Endometrium (tissue), 2 donors: ENCODE measurements at regions not wholly inside any gene's neighbourhood (a gene's known extent, or its start where the extent isn't known, plus 50 kb on each side); places are given as distances from the start of the nearest gene placed in this dataset.
"Not testable (repeated sequence)": the region's sequence is repeated elsewhere in the genome, so short reads cannot be mapped to it uniquely, and the experiment has no call there.

Experiments used
- FAIRE-seq: peaks from 2 replicates; lab custom pipeline; 2012; peaks lifted over from hg19 to GRCh38; lab: Jason Lieb, UNC
- donor health status: control.
- donor health status: control.

DNA sequence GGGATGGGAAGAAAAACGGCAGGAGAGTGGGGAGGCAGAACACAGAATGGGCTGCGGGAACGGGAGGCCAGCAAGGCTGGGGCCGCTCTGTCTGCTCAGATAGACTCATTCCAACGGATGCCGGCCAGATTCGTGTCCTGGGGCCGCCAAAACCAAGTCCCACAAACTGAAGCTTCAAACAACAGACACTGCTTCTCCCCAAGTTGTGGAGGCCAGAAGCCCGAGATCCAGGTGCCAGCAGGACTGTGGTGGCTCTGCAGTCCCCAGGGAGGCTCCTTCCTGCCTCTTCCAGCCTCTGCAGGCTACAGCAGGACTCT, 100.6 kb downstream of the ADRA2C start:
- FAIRE-seq, result no peak

DNA sequence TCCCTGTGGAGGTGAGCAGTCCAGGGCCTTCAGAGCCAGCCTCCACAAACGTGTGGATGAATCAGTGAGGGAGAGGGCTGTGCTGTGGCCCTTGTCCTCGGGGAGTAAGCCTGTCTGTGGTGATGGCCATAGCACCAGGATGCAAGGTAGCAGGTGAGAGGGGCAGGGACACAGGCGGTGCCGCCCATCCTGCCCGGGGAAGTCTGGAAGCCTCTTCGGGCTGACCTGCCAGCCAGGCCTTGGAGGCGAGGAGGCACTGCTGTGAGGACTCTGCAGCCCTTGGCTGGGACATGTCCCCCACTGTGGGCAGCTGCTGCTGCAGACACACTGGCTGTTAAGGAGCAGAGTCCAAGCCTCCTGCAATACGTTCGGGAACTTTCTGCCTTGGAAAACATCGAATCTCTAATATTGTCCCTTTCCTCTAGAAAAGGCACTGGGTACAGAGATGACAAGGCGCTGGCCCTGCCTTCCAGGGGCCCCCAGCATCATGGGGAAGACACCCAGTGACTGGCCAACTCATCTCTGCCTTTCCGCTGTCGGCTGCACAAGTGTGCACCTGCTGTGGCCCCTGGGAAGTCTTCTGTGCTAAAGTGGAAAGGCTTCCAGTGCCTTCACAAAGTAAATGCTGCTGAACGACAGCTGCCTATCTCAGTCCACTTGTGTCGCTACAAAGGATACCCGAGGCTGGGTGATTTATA, 101.4 kb downstream of the ADRA2C start:
- no peak for FAIRE-seq

DNA sequence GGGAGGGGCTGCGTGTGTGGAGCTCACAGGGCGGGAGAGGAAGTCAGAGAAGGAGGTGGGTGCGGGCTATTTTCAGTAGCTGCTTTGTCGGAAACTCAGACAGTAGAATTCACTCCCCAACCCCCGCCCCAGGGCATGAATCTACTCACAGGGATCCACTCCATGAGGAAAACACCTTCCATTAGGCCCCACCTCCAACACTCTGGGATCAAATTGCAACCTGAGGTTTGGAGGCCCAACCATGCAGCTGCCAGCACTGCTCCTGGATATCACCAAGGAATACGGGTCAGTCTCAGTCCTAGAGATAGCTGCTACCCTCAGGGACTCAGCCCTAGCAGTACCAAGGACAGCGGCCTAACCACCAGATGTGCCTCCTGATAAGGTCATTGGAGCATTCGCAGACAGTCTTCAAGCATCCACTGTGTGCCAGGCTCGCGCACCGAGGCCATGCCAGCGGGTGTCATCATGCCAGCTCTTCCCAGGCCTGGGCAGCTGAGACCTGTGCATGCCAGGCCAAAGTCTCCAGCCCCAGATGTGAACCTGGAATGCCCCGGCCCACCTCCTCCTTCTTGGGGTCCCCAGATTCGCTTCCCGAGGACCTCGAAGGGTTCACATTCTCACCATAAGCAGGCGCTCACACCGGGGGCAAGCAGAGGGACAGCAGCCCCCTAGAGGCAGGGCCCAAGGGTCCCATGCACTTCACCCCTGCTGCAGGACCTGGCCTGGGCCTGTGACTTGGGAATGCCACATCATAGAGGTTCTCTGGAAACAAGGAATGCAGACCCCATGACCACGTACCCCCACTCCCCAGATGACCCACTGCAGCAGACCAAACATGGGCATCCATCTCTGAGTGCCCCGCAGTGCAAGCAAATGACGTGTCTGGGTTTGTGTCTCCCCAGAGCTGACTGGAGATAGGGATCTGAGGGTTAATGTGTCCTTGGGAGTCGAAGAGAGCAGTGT, 102.3 kb downstream of the ADRA2C start:
- FAIRE-seq, result no peak

DNA sequence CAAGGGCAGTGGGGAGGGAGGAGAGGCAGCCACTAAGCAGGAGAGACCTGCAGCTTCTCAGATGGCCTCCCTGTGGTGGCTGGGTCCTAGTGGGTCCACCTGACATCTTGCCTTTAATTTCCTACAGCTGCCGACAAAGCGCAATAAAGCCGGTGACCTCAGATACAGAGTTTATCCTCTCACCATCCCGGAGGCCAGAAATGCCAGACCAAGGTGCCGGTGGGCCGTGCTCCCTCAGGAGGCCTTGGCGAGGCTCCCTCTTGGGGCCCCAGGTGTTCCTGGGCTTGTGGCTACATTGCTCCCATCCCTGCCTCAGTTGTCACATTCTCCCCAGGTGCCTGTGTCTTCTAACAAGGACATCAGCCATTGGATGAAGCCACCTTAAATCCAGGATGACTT, 103.0 kb downstream of the ADRA2C start:
- no peak for FAIRE-seq

DNA sequence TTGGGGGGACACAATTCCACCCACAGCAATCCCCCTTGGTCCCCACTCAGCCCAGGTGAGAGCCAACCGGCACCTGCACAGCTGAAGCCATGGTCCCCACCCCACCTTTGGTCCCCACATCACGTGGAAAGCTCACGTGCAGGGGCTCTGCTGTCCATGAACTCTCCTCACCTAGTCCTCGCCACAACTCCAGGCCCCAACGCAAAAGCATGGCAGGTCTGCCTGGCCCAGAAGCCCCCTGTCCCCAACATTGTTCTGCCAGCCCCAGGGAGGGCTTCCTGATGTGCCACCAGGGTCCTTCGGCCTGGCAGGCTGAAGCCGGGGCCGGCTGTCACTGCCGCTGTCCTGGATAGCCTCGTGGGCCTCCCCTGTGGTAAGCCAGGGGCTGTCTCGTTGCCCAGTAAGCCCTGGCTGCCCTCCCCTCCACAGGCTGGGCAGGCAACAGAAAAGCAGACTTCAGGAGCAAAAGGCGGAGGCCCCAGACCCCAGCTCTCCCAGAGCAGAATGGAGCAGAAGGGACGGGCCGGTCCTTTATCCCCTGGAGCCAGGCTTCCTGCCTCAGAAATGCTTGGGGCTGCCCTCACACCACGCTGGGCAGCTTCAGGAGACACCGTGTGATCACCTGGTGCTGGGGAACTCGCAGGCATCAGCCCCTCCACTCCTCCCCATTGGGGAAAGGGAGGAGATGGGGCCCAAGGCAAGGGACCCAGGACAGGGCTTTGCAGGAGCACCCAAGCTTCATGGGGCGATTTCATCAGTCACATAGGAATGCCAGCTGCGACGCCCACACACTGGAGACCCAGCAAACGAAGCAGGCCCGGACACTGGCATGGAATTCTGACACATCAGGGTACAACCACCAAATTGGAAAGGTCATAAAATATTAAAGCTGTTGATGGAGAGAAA, 103.7 kb downstream of the ADRA2C start:
- FAIRE-seq, result no peak

DNA sequence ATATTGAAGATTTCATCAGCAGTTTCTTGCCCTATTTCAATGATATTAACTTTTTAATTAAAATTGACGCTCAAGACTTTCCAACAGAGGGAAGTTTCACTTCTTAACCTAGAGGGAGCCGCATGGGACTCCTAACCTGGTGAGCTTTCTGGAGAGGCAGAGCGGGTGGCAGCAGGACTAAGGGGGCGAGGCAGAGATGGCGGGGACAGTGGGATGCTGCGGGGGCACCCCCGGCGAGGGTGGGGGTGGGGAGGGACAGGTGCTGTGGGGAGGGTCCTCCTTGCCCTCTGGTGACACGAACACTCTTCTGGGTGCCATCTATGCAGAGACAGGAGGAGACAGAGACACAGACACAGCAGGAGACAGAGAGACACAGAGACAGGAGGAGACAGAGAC, 104.4 kb downstream of the ADRA2C start:
- no peak for FAIRE-seq

DNA sequence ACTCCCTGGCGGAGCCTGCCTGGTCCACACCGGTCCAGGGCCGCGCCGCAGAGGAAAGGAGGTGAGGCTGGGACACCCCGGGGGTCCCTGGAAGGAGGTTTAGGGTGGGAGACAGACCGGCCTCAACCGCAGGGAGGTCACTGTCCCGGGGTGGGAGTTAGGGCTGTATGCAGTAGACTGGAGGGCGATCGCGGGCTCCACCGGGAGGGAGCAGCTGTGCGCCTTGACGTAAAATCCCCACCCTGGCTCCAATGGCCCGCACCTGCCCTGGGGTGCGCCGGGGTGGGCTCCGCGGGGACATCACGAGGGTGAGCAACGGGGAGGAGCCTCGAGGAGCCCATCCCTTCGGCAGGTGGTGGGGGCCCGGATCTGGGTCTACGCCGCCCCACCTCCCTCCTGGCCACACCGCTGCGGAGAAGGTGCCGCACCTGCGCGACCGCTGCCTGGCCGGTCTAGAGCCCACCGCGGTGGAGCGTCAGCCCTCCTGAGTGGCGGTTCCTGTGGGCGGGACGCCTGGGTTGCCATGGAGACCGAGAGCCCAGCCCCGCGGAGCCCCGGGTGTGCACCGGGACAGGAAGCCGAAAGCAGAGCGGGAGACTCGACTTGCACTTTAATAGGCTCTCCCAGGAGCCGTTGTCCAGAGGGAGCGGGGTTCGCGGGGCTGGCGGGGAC, 105.1 kb downstream of the ADRA2C start:
- no peak for FAIRE-seq

DNA sequence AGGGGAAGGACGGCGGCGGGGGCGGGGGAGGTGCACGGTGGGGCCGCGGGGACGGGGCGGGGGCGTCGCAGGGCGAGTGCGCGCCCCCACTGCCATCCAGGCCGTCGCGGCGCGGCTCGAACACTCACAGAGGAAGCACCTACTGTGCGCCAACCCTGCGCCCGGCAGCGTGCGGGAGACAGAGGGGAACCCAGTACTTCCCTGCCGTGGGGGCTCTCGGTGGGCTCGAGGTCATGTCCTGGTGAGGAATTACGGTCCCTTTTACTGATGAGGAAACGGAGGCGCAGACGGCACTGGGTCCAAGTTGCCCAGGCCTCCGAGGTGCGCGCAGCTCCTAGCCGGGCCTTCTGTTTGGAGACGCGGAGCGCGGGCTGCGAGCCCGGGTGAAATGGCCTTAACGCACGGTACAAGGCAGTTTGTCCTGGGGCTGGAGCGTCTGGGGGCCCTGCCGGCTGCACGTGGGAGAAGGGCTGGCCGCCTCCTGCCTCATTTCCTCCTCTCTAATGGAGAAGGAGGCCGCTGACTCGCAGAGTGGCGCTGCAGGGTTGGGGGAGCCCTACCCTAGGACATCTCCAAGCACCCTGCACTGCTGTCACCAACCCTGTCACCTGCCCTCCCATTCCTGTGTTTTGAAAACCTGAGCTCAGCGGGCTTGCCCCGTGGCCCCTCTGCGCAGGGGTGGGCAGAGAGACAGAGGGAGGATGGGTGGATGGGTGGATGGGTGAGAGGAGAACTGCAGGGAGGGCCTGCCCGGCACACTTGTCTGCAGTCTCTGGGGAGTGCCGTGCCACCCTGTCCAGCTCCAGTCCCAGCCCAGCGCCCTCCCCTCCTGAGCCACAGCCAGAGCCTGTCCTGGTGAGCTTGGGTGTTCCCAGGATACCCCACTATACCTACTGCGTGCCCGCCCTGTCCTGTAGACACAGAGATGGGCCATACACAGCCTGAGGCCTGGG, 106.0 kb downstream of the ADRA2C start:
- FAIRE-seq, result no peak

DNA sequence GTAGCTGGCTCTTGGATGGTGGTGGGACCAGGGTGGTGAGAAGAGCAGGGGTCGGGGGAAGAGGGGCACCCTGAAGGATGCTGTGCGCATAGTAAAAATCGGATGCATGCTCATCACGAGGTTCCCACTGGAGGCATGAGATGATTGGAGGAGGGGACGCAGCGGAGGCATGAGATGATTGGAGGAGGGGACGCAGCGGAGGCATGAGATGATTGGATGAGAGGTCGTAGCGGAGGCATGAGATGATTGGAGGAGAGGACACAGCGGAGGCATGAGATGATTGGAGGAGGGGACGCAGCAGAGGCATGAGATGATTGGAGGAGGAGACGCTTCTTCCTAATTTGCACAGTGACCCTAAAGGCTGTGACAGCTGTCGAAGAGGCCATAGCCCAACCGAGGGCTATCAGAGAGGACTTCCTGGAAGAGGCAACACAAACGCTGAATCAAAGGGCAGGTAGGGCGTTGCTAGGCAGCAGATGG, 106.7 kb downstream of the ADRA2C start:
- FAIRE-seq, result no peak

DNA sequence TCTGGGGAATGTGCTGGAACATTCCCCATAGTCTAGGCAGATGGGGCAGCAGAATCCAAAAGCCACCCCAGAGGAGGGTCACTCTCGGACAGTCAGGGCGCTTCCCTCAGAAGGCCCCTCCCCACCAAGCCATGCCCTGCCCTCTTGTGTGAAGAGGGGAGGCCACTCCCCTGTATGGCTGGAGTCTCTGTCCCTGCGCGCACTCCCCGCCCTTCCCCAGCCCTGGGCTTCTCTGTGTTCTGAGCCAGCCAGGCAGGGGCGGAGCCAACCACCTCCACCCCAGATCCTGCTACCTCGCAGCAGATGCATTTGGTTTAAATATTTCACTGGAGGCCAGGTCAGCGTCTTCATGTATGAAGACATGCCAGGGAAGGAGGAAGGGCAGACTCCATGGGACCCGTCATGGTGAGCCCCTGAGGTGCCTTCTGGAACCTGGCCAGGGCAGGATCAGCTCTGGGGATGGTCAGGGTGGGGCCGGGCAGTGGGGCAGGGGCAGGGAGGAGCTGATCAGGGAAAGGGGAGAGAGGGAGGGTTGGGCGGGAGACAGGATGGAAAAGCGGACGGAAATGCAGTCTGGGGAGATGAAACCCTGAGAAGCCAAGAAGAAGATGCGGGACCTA, 107.3 kb downstream of the ADRA2C start:
- FAIRE-seq, result no peak

DNA sequence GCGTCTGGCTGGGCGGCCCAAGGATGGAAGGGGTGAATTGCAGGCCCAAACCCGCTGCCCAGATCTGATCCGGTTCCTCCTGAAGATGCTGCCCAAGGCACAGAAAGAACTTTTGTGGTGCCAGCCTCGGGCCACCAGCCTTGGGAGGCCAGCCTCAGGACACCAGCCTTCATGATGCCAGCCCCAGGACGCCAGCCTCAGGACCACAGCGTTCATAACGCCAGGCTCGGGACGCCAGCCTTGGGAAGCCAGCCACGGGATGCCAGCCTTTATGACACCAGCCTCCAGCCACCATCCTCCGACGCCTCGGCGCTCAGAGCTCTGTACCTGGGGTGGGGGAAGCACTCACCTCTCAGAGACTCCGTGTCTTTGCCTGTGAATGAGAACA, 107.8 kb downstream of the ADRA2C start:
- FAIRE-seq, result no peak

DNA sequence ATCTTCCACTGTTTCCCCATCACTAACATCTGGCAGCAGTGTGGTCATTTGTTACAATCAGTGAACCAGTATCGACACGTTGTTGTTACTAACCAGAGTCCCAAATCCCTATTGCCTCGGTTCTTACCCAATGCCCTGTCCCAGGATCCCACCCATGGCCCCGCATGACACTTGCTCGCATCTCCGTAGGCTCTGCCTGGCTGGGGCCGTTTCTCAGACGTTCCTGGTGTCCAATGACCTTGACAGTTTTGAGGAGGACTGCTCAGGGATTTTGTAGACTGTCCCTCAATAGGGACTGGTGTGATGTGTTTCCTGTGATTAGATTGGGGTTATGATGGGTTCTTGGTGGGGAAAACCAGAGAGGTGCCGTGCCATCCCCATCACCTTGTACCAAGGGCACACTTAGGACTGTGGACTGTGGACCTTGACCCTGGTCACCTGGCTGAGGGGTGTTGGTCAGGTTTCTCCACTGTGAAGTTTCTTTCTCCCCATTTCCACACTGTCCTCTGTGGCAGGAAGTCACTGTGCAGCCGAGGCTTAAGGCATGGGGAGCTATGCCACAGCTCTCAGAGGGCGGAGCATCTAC, 108.4 kb downstream of the ADRA2C start:
- no peak for FAIRE-seq

DNA sequence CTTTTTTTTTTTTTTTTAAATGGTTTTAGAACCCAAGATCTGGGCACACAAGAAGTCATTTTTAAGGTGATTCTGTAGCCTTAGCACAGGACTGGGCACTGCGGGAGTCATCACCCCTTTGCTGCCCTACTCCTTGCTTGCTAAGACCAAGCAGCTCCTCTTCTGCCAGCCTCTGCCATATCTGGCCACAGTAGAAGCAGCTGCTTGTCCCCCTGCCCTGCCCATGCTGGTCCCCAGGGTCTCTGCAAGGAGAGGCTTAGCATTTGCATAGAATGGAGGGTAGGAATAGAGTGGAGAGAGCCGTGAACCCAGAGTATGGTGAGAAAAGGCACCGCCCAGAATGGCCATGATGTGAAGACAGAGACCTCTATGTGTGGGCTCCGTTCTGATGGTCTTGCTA, 109.3 kb downstream of the ADRA2C start:
- no peak for FAIRE-seq

DNA sequence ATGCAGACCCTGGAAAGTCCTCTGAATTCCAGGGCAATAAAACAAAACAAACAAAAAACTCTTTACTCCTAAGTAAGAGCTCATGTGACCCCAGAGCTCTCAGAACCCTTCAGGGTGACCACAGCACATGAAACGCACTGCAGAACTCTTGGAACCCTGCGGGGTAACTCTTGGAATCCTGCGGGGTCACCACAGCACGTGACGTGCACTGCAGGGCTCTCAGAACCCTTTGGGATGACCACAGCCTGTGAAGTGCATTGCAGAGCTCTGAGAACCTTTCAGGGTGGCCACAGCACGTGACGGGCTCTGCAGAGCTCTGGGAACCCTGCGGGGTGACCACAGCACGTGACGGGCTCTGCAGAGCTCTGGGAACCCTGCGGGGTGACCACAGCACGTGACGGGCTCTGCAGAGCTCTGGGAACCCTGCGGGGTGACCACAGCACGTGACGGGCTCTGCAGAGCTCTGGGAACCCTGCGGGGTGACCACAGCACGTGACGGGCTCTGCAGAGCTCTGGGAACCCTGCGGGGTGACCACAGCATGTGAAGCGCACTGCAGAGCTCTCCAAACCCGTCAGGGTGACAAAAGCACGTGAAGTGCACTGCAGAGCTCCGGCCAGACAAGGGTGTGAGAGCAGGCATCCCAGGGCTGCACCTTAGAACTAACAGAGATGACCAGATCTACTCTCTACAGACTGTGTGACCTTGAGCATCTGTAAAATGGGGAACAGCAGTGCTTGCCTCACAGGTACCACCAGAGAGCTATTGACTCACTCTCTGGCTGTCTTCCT, 110.1 kb downstream of the ADRA2C start:
- not testable (repeated sequence) for FAIRE-seq

DNA sequence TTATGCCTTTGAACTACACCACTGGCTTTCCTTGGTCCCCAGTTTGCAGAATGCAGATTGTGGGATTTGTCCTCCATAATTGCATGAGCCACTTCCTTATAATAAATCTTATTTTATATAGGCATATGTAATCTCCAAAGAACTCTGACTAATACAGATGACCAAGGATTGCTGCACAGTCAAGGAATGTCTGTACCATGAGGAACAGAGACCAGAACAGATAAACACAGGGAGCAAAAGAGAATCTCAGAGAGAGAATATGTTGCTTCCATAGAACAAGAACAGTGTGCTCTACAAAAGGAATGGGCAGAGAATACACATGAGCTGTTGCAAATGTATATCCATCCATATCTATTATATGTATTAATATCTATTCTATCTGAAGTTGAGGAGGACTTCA, 111.1 kb downstream of the ADRA2C start:
- FAIRE-seq, result no peak

DNA sequence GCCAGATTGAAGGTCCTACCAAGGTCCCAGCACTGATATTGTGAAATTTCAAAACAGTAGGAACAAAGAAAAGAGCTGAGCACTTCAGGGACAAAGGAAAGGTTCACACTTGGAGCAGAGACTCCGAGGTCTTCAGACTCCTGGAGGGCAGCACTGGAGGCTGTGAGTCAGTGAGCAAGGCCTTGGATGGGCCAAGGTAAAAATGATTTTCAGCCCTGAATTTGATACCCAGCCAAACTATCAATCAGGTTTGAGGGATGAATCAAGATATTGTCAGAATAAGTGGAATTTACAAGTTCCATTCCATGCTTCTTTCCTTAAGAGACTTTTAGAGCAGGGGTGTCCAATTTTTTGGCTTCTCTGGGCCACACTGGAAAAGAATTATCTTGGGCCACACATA, 111.7 kb downstream of the ADRA2C start:
- FAIRE-seq, result no peak

DNA sequence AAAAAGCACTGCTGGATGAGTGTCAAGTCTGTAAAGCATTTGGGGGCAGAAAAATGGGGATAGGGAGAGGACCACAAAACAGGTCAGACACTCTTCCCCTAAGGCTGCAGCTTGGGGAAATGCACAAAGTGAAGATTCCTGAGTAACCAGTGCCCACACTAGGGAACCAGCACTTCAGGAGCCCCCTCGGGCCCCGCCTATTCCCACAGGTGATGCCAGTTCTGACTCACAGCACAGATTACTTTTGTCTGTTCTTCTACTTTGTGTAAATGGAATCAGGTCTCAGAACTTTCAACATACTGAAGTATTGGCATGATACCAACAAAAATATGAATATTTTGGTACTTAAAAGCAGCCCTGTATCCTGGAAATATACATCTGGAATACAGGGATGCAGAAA, 112.5 kb downstream of the ADRA2C start:
- FAIRE-seq, result no peak

DNA sequence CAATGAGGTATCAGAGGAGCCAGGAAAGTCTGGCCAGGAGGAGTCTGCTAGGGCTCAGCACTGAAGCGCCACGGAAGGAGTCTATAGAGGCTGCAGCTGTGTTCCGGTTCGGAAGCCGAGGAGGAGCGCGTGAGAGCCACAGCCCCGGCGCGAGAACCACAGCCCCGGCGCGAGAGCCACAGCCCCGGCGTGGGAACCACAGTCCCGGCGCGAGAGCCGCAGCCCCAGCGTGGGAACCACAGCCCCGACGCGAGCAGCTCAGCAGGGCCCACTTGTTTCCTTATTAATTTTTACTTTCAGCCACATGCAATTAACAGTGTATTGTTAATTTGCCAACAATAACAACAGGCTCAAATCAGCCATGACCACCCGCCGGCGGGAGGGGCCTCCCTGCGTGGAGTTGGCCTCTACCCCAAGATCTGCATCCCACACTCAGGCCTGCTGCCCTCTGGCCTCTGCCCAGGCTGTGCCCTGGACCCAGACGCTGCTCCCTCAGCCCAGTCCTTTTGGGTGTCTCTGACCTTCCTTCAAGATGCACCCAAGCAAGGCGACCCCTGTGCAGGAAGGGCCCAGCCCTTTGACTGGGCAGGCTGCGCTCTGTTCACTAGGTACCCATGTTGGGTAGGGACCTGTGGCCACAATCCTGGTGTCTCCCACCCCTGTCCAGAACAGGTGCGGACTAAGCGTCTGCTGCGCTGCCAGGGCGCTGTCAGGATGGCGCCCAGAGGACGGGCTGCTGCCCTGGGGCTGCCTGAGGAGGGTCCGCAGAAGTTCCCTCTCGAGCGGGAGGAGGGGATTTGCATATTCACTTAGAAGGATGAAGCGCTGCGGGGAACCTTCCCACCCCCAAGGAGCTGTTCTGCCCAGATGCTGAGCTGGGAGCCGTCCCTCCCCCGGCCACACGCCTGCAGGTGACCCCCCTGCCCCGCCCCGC, 113.8 kb downstream of the ADRA2C start:
- no peak for FAIRE-seq
